ENCODE measurements at regions not wholly inside any gene's neighbourhood (a gene's known extent, or its start where the extent isn't known, plus 50 kb on each side); places are given as distances from the start of the nearest gene placed in this dataset.

DNA sequence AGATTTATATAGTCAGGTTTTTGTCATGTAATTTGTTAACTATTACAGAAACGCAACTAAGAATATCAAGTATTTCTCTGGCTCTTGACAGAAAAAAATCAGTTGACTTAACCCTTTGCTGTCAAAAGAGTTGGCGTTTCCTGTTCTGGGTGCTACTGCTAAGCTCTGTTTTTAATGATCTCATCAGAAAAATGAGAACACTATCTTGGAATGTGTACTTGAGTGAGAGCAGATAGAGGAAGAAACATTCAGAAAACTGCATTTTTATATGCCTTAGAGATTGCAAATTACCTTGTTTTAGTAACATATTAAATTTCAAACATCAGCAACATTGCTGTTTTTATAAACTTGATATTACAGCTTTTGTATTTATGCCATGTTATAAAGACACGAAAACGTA is 297.9 kb downstream of the RDH14 start:
- no peak for TF ChIP-seq EZH2 (IDR thresholded peaks at IDR 0.05; ENCODE audit: low read length)
- TF ChIP-seq, protein P1, sequence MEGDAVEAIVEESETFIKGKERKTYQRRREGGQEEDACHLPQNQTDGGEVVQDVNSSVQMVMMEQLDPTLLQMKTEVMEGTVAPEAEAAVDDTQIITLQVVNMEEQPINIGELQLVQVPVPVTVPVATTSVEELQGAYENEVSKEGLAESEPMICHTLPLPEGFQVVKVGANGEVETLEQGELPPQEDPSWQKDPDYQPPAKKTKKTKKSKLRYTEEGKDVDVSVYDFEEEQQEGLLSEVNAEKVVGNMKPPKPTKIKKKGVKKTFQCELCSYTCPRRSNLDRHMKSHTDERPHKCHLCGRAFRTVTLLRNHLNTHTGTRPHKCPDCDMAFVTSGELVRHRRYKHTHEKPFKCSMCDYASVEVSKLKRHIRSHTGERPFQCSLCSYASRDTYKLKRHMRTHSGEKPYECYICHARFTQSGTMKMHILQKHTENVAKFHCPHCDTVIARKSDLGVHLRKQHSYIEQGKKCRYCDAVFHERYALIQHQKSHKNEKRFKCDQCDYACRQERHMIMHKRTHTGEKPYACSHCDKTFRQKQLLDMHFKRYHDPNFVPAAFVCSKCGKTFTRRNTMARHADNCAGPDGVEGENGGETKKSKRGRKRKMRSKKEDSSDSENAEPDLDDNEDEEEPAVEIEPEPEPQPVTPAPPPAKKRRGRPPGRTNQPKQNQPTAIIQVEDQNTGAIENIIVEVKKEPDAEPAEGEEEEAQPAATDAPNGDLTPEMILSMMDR (optimal IDR thresholded peaks at IDR 0.05 in 1 of 3, IDR thresholded peaks at IDR 0.05 in 1 of 3, conservative IDR thresholded peaks at IDR 0.05 in 1 of 3; ENCODE audit: extremely low read depth in 1 of 3, insufficient read depth in 2 of 3, low read length in 3 of 3): no peak

All from keratinocyte (primary cell).